Sigmoid colon (tissue), 4 donors: ENCODE measurements at regions not wholly inside any gene's neighbourhood (a gene's known extent, or its start where the extent isn't known, plus 50 kb on each side); places are given as distances from the start of the nearest gene placed in this dataset.

Source experiments
- CTCF ChIP-seq, 4 experiments: fragments of 450-650 bp in 3 of 4; fragments of 200-600 bp in 1 of 4; IDR thresholded peaks; one replicate each; pipeline ENCODE4 v1.5.1; 2016 to 2019; ENCODE audit warnings: antibody characterized with exemption in 4 of 4, mild to moderate bottlenecking in 3 of 4, moderate library complexity in 2 of 4
- POLR2AphosphoS5 ChIP-seq, 4 donors: sonication (generic); formaldehyde crosslinking; IDR thresholded peaks; one replicate each; pipeline ENCODE4 v1.6.1; 2017; ENCODE audit warnings: antibody characterized with exemption in 4 of 4

GRCh38 chr2:82994151-82994550, 1464.9 kb downstream of the SUCLG1 start:
- TF ChIP-seq CTCF (IDR thresholded peaks at IDR 0.05): no peak
- no peak for TF ChIP-seq POLR2AphosphoS5 (IDR thresholded peaks at IDR 0.05)
